SK-N-SH (cell line): ENCODE measurements at regions not wholly inside any gene's neighbourhood (a gene's known extent, or its start where the extent isn't known, plus 50 kb on each side); places are given as distances from the start of the nearest gene placed in this dataset.
A peak's percentile ranks its signal among the peaks of the same experiment; 100 is the strongest.

ENCODE experiments used
- EP300 ChIP-seq, 2 experiments: IDR thresholded peaks; 2 replicates each; pipeline versions ENCODE4 v1.4.0 to v1.6.1; 2012; ENCODE audit warnings: borderline replicate concordance in 1 of 2, low read depth in 1 of 2, low read length in 1 of 2
- EZH2phosphoT487 ChIP-seq: fragments of 200-600 bp; sonication (generic); IDR thresholded peaks from 2 replicates; pipeline ENCODE4 v1.6.1; 2017; ENCODE audit warnings: low read depth, mixed run types, mild to moderate bottlenecking, antibody characterized with exemption, moderate library complexity, borderline replicate concordance
- GATA2 ChIP-seq: sonication (generic); formaldehyde crosslinking; IDR thresholded peaks from 2 replicates; pipeline ENCODE4 v1.5.0; 2020; ENCODE audit warnings: mild to moderate bottlenecking, missing genetic modification reagents
- JUND ChIP-seq: IDR thresholded peaks from 2 replicates; pipeline ENCODE4 v1.4.0; 2012
- NRF1 ChIP-seq: IDR thresholded peaks from 2 replicates; pipeline ENCODE4 v1.6.1; 2012; ENCODE audit warnings: low read depth, mild to moderate bottlenecking, low read length
- TF ChIP-seq, protein P1 (sequence below): fragments of 200-600 bp; sonication (generic); IDR thresholded peaks from 2 replicates; pipeline ENCODE4 v1.6.1; 2017; ENCODE audit warnings: antibody characterized with exemption, mild to moderate bottlenecking, moderate library complexity
- TF ChIP-seq, protein P2 (sequence below): IDR thresholded peaks from 2 replicates; pipeline ENCODE4 v1.6.1; 2012; ENCODE audit warnings: mild to moderate bottlenecking, low read depth, low read length, moderate library complexity
- TF ChIP-seq, protein P3 (sequence below): fragments of 150-350 bp; IDR thresholded peaks from 2 replicates; pipeline ENCODE4 v1.6.1; 2017; ENCODE audit warnings: antibody characterized with exemption, low read length, low read depth, borderline replicate concordance

GRCh38 chr12:42918443-42918842 is 328.9 kb upstream of the PRICKLE1 start:
- TF ChIP-seq, protein P1, sequence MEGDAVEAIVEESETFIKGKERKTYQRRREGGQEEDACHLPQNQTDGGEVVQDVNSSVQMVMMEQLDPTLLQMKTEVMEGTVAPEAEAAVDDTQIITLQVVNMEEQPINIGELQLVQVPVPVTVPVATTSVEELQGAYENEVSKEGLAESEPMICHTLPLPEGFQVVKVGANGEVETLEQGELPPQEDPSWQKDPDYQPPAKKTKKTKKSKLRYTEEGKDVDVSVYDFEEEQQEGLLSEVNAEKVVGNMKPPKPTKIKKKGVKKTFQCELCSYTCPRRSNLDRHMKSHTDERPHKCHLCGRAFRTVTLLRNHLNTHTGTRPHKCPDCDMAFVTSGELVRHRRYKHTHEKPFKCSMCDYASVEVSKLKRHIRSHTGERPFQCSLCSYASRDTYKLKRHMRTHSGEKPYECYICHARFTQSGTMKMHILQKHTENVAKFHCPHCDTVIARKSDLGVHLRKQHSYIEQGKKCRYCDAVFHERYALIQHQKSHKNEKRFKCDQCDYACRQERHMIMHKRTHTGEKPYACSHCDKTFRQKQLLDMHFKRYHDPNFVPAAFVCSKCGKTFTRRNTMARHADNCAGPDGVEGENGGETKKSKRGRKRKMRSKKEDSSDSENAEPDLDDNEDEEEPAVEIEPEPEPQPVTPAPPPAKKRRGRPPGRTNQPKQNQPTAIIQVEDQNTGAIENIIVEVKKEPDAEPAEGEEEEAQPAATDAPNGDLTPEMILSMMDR, result no peak
- TF ChIP-seq EZH2phosphoT487 (no peak), GATA2 (CRISPR knock-in tag) (peak; percentile 74), JUND (no peak), EP300 (IDR thresholded peaks at IDR 0.05; ENCODE audit: borderline replicate concordance in 1 of 2, low read depth in 1 of 2, low read length in 1 of 2) (peak in 1 of 2 experiments; percentile 76; a peak in 1 of 4 replicates), NRF1 (no peak)
- TF ChIP-seq, protein P2, sequence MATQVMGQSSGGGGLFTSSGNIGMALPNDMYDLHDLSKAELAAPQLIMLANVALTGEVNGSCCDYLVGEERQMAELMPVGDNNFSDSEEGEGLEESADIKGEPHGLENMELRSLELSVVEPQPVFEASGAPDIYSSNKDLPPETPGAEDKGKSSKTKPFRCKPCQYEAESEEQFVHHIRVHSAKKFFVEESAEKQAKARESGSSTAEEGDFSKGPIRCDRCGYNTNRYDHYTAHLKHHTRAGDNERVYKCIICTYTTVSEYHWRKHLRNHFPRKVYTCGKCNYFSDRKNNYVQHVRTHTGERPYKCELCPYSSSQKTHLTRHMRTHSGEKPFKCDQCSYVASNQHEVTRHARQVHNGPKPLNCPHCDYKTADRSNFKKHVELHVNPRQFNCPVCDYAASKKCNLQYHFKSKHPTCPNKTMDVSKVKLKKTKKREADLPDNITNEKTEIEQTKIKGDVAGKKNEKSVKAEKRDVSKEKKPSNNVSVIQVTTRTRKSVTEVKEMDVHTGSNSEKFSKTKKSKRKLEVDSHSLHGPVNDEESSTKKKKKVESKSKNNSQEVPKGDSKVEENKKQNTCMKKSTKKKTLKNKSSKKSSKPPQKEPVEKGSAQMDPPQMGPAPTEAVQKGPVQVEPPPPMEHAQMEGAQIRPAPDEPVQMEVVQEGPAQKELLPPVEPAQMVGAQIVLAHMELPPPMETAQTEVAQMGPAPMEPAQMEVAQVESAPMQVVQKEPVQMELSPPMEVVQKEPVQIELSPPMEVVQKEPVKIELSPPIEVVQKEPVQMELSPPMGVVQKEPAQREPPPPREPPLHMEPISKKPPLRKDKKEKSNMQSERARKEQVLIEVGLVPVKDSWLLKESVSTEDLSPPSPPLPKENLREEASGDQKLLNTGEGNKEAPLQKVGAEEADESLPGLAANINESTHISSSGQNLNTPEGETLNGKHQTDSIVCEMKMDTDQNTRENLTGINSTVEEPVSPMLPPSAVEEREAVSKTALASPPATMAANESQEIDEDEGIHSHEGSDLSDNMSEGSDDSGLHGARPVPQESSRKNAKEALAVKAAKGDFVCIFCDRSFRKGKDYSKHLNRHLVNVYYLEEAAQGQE, result no peak
- TF ChIP-seq, protein P3, sequence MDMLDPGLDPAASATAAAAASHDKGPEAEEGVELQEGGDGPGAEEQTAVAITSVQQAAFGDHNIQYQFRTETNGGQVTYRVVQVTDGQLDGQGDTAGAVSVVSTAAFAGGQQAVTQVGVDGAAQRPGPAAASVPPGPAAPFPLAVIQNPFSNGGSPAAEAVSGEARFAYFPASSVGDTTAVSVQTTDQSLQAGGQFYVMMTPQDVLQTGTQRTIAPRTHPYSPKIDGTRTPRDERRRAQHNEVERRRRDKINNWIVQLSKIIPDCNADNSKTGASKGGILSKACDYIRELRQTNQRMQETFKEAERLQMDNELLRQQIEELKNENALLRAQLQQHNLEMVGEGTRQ, result no peak
